Occipital lobe (tissue), 1 donor: ENCODE measurements at regions not wholly inside any gene's neighbourhood (a gene's known extent, or its start where the extent isn't known, plus 50 kb on each side); places are given as distances from the start of the nearest gene placed in this dataset.
"Not testable (repeated sequence)": the region's sequence is repeated elsewhere in the genome, so short reads cannot be mapped to it uniquely, and the experiment has no call there.

Experiments
- DNase-seq: peaks from one replicate; lab custom pipeline; 2025; lab: John Stamatoyannopoulos, UW

- DNase-seq = no peak
These were observed 173.5 kb downstream of the LMBRD1 start for GRCh38 chr6:69623357-69623756.

GRCh38 chr6:69622924-69623323, 173.9 kb downstream of the LMBRD1 start:
- no peak for DNase-seq

GRCh38 chr6:69622230-69622629, 174.6 kb downstream of the LMBRD1 start:
- DNase-seq = no peak

- DNase-seq = no peak
These were observed 179.6 kb downstream of the LMBRD1 start for GRCh38 chr6:69617163-69617562.

- no peak for DNase-seq
These were observed 186.9 kb downstream of the LMBRD1 start for GRCh38 chr6:69609836-69610472.

- no peak for DNase-seq
These were observed 195.7 kb downstream of the LMBRD1 start for GRCh38 chr6:69601132-69601531.

- DNase-seq = no peak
These were observed 202.4 kb downstream of the LMBRD1 start for GRCh38 chr6:69594405-69594804.

- DNase-seq = no peak
These were observed 203.1 kb downstream of the LMBRD1 start for GRCh38 chr6:69593706-69594105.

GRCh38 chr6:69589626-69590025, 207.2 kb downstream of the LMBRD1 start:
- DNase-seq = no peak

- peak; percentile 1 for DNase-seq
These were observed 211.7 kb downstream of the LMBRD1 start for GRCh38 chr6:69584913-69585729.

GRCh38 chr6:69584536-69584912, 212.3 kb downstream of the LMBRD1 start:
- DNase-seq = no peak

- no peak for DNase-seq
These were observed 215.2 kb downstream of the LMBRD1 start for GRCh38 chr6:69581581-69581980.

- DNase-seq = no peak
These were observed 216.1 kb downstream of the LMBRD1 start for GRCh38 chr6:69580706-69581105.

- DNase-seq = no peak
These were observed 218.4 kb downstream of the LMBRD1 start for GRCh38 chr6:69578361-69578890.

GRCh38 chr6:69571234-69571633, 225.6 kb downstream of the LMBRD1 start:
- no peak for DNase-seq

GRCh38 chr6:69570106-69570505, 226.7 kb downstream of the LMBRD1 start:
- DNase-seq = no peak

- DNase-seq = not testable (repeated sequence)
These were observed 236.2 kb downstream of the LMBRD1 start for GRCh38 chr6:69560597-69560996.

- no peak for DNase-seq
These were observed 241.6 kb downstream of the LMBRD1 start for GRCh38 chr6:69555088-69555638.

GRCh38 chr6:69542494-69542893, 254.3 kb downstream of the LMBRD1 start:
- no peak for DNase-seq

- DNase-seq = no peak
These were observed 268.8 kb downstream of the LMBRD1 start for GRCh38 chr6:69527921-69528476.

GRCh38 chr6:69515480-69515879, 281.3 kb downstream of the LMBRD1 start:
- not testable (repeated sequence) for DNase-seq

- no peak for DNase-seq
These were observed 302.2 kb downstream of the LMBRD1 start for GRCh38 chr6:69494595-69494994.
